GM21737 (cell line): ENCODE measurements at regions not wholly inside any gene's neighbourhood (a gene's known extent, or its start where the extent isn't known, plus 50 kb on each side); places are given as distances from the start of the nearest gene placed in this dataset.
"Not testable (repeated sequence)": the region's sequence is repeated elsewhere in the genome, so short reads cannot be mapped to it uniquely, and the experiment has no call there.

Experiments
- ATAC-seq: cut with Tn5 transposase; IDR thresholded peaks from one replicate; pipeline ENCODE4 v1.9.1; 2021; ENCODE audit warnings: mild to moderate bottlenecking, moderate library complexity; ENCODE audit not compliant: unreplicated experiment

DNA sequence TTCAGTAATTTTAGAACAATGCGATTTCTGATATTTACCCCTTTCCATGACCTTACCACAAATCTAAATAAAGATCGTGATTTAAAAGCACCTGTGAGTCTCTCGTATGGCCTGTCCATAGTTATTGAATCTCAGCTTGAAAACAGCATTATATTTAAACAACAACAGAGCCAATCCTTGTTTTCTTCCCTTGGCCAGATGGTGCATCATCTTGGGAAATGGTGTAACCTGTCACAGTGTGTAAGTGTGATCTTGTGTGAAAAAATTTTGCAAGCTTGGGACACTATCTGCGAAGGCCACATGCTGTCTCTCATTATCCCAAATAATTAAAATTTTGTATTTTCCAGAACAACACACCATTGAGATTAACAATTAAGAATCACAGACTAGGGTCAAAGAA, 262.7 kb upstream of the SPHKAP start:
- no peak for ATAC-seq

GRCh38 chr2:228433721-228434120, 252.2 kb upstream of the SPHKAP start:
- no peak for ATAC-seq

GRCh38 chr2:228432116-228432515, 250.6 kb upstream of the SPHKAP start:
- no peak for ATAC-seq

DNA sequence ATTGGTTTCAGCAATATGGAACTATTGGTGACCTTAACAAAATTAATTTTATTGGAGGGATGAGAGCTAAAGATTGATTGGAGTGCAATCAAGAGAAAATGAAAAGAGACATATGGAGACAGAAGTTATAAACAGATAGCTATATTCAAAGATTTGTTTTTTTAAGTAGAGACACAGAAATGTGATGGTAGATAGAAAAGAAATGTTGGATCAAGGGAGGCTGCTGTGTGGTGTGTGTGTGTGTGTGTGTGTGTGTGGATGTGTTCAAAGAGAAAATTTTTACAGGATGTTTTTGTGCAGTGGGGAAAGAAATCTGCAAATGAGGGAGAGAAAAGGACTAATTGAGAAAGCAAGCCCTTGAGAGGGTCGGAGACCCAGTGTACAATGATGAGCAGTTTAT, 249.5 kb upstream of the SPHKAP start:
- no peak for ATAC-seq

- no peak for ATAC-seq
Observed at GRCh38 chr2:228426502-228427216, 245.2 kb upstream of the SPHKAP start.

- not testable (repeated sequence) for ATAC-seq
Observed at GRCh38 chr2:228425411-228426060, 244.0 kb upstream of the SPHKAP start.

GRCh38 chr2:228417956-228418355, 236.5 kb upstream of the SPHKAP start:
- no peak for ATAC-seq

- no peak for ATAC-seq
Observed at GRCh38 chr2:228417526-228417925, 236.0 kb upstream of the SPHKAP start.

DNA sequence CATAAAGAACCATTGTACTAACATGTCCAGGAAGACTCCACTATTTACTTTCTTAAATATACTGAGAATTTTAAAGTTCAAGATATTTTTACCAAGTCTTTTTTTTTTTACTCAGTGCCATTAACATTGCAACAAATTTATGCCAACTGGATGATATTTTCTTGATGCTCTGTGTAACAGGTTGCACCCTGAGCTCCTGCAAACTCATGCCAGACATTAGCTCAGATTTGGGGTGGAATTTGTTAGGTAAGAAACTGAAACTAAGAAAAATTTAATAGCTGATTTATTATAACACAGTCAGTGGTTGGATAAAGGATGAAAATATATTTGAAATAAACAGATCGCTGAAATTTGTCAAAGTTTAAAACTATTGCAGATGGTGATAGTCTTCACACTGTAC, 228.6 kb upstream of the SPHKAP start:
- no peak for ATAC-seq

GRCh38 chr2:228409493-228409892, 228.0 kb upstream of the SPHKAP start:
- ATAC-seq = no peak

DNA sequence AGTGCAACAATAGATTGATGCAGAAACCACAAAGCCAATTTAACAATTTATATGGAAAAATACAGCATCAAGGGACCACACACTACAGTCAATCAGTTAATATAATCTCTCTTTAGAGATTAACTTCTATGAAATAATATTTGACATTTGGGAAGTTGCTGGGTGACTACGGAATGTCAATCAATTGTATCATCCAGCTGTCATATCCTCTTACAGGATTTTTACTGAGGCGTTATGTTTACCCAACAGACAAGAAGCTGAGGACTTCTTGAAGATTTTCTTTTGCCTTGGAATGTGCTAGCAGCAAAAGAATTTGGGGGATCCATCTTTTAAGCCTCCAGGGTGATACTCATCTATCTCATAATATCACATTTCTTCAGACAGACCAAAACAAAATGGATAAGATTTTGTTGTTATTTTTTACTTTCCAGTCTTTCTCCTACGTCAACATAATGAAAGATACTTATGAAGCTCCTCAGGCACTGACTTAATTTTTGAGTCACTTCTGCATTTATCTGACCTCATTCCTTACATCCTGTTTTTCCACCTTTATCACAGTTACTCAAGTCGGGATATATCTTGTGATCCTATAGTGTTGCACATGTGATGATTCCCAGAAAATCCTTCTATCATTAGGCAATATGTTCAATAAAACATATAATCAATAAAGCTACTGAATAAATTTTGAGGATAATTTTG, 227.2 kb upstream of the SPHKAP start:
- no peak for ATAC-seq

DNA sequence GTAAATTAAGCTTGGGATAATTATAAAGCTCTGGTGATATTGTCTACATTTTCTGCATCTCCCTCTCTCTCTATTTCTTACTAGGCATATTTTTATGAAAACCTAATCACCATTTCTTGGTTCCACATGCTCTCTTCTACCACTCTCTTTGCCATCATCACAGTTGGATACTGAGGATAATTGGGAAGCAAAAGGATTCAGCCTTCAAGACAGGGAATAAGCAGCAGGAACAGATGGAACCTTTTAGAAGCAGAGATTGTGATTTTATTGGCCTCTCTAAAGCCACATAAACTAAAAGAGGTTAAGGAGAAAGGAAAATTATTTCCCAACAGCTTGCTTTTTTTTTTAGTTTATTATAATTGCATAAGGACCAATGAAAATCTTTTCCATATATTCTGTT, 226.3 kb upstream of the SPHKAP start:
- no peak for ATAC-seq

DNA sequence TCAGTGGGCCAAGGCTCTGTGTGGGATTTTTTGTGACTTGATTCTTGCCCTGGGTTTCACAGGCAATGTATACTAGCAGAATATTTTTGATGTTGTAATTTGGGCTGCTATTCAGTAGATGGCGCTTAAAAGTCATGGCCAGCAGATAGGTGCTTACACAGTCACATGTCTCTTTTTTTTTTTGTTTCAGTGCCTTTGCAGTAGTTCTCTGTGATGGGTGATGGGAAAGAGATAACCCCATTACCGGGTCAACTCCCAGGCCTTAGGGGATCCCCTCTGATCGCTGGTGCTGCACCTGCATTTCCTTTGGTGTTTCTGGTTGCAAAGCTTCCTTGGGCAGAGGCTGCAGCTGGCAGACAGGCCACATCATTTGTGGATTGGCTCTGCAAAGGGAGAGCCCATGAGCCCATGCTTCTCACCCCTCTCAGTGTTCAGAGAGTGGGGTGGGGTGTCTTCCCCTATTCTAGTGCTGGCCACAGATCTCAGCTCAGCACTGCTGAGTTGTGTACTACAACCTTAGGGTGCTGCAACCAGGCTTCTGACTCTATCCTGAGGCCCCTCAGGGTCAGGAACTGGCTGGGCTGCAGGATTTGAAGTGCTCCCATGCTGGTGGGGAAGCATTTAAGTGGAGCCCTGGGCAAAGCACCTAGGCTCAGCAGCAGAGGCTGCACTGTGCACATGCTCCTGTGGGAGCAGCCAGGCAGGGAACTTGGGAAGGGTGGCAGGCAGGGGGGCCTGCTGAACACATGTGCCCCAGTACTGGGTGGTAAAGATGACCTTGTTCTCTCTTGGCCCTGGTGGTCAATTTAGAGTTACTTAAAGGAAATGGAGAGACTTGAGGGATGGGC, 219.8 kb upstream of the SPHKAP start:
- ATAC-seq = no peak

DNA sequence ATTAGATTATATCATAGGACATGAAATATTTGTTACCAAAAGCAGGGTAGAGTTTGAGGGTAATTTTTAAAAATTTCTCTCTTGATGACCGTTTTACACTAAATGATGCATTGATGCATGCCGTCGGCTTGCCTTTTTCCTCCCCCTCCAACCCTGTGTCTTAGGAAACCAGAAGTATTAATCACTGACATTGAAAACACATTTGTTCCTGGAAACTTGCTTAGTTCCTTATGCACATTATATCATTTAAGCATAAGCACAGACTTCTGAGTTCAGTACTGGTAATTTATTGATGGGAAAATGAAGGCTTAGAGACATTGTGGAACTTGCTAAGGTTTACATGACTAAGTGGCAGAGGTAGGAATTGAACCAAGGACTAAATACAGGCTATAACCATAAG, 206.3 kb upstream of the SPHKAP start:
- no peak for ATAC-seq

- ATAC-seq = no peak
Observed at GRCh38 chr2:228378696-228379425, 197.4 kb upstream of the SPHKAP start.

DNA sequence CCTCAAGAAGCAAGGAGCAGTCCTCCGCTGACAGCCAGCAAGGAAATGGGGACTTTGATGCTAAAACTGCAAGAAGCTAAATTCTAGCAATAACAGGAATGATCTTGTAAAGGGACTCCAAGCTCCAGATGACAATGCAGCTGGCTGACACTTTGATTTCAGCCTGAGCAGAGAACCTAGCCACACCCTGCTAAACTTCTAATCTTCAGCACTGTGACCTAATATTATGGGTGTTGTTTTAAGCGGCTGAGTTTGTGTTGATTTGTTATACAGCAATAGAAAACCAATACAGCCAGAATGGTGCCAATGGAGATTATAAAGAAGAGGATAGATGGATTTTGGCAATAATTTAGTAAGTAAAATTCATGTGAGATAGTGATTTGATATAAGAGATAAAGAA, 196.7 kb upstream of the SPHKAP start:
- ATAC-seq = no peak

DNA sequence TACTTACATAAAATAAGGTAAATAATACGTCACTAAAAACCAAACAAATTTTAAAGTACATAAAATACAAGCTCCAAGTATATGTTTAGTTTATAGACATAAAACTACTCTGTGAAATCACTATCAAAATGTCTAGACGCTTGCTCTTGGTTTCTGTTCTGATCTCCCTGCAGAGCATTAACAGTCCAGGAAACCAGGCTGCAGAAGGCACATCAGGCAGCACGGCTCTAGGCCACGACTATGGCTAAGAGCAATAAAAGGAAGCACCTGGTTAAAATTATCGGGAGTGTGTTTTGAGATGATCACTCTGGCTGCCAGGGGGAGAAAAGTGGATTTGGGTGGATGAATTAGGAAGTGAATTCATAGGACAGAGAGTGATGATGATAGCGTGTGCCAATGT, 196.0 kb upstream of the SPHKAP start:
- no peak for ATAC-seq

GRCh38 chr2:228374741-228375140, 193.3 kb upstream of the SPHKAP start:
- no peak for ATAC-seq

DNA sequence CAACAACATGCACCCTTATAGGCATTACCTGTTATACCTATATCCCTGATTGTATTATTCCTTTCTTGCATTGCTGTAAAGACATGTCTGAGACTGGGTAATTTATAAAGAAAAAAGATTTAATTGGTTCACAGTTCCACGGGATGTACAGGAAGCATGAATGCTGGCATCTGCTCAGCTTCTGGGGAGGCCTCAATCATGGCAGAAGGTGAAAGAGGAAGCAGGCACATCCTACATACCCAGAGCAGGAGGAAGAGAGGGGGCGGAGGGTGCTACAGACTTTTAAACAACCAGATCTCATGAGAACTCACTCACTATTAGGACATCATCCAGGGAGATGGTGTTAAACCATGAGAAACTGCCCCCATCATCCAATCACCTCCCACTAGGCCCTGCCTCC, 191.7 kb upstream of the SPHKAP start:
- no peak for ATAC-seq

DNA sequence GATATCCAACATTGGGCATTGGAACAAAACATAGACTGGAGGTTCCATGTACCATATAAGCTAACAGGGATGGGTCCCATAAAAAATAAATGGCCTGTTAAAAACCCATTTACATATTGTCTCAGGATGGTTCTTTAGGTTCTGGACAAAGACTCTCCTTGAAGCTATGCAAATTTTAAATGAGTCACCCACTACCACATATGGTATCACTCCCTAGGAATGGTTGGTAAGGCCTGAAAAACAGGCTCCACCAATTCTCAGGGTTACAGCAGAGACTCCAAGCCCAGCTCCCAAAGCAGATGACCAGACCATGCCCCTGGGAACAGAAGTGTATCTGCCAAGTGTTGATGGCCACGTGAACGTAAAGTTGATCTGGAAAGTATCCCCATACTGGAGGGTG, 190.7 kb upstream of the SPHKAP start:
- ATAC-seq = no peak
